ENCODE measurements at regions not wholly inside any gene's neighbourhood (a gene's known extent, or its start where the extent isn't known, plus 50 kb on each side); places are given as distances from the start of the nearest gene placed in this dataset.
"Not testable (repeated sequence)": the region's sequence is repeated elsewhere in the genome, so short reads cannot be mapped to it uniquely, and the experiment has no call there.

DNA sequence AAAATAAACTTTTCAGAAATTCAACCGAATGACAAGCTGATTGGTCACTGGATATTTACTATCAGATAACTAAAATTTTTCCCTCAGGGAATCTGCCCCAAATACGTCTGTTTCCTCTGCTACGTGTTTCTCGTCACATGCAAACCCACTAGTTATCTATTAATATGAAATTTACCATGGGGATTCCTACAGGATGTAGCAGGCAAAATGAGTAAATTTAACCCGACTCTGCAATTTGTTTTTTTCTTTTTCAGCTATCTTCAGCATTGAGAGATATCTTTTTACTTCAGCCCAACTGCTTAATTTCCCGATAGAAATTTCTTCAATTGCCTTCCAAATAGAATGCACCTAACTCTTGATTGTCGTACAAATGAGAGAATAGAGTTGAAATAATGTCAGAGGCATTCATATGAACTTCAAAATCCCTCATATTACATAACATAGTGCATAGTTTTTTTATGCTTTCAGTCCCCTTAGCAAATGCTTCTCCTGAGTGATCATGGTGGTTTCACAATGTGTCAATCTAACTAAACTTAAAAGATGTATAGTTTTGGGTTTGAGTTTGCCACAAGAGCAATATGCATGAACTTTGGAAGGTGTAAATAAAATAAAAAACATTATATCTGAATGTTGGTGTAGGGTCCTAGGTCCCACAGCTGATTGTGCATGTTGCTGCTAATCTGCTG is 913.1 kb upstream of the GRIA3 start:
- H3K4me3 ChIP-seq (ENCODE audit: low read length in 2 of 2): no peak overlapping the region
- no peak overlapping the region for H2AFZ ChIP-seq (ENCODE audit: low read length)
- H4K91ac ChIP-seq (ENCODE audit: low read depth, low read length, poor library complexity): no peak overlapping the region
- no peak overlapping the region for H3K14ac ChIP-seq (ENCODE audit: low read length)
- H3K9ac ChIP-seq (ENCODE audit: low read depth, low read length, poor library complexity): no peak overlapping the region
- no peaks in the 10 kb centered on the region for H3K9me3 ChIP-seq (replicated peaks in 1 of 2; ENCODE audit: control insufficient read depth in 2 of 2, insufficient read depth in 1 of 2, low read depth in 1 of 2, low read length in 2 of 2)
- no peaks in the 10 kb centered on the region for H3K4me1 ChIP-seq (ENCODE audit: control insufficient read depth in 2 of 2, insufficient read depth in 1 of 2, low read depth in 1 of 2, low read length in 2 of 2)
- no peak overlapping the region for H2BK15ac ChIP-seq (ENCODE audit: low read length)
- no peak overlapping the region for H2BK120ac ChIP-seq (ENCODE audit: low read depth, low read length)
- no peak for DNase-seq (ENCODE audit: low spot score)
- H3K79me1 ChIP-seq (ENCODE audit: low read depth, low read length): no peaks in the 10 kb centered on the region
- H3K27ac ChIP-seq (replicated peaks; ENCODE audit: low read length): no peak overlapping the region
- no CpG with 5 or more reads among the region's 7 CpGs for WGBS, 2 donors (ENCODE audit: extremely low coverage in 2 of 2, insufficient read length in 2 of 2, insufficient replicate concordance in 1 of 2)
- H3K23ac ChIP-seq (ENCODE audit: low read depth, low read length, poor library complexity): no peak overlapping the region
- no peak overlapping the region for H2BK5ac ChIP-seq (ENCODE audit: low read length)
- no peak overlapping the region for H3K4me2 ChIP-seq (ENCODE audit: insufficient read depth, low read length, poor library complexity, severe bottlenecking)
- H2BK12ac ChIP-seq (ENCODE audit: low read length): no peak overlapping the region
- H2AK5ac ChIP-seq (ENCODE audit: low read depth, low read length): no peak overlapping the region
- no peak overlapping the region for H3K18ac ChIP-seq (ENCODE audit: low read length)
- H4K8ac ChIP-seq (ENCODE audit: low read depth, low read length): no peak overlapping the region
- H3K36me3 ChIP-seq (replicated peaks in 1 of 2; ENCODE audit: control insufficient read depth in 2 of 2, insufficient read depth in 2 of 2, low read length in 2 of 2): no peaks in the 10 kb centered on the region
- H3K4ac ChIP-seq (ENCODE audit: low read length): no peak overlapping the region
- no peaks in the 10 kb centered on the region for H3K27me3 ChIP-seq (ENCODE audit: control insufficient read depth in 3 of 3, insufficient read depth in 3 of 3, low read depth in 1 of 3, low read length in 3 of 3)

DNA sequence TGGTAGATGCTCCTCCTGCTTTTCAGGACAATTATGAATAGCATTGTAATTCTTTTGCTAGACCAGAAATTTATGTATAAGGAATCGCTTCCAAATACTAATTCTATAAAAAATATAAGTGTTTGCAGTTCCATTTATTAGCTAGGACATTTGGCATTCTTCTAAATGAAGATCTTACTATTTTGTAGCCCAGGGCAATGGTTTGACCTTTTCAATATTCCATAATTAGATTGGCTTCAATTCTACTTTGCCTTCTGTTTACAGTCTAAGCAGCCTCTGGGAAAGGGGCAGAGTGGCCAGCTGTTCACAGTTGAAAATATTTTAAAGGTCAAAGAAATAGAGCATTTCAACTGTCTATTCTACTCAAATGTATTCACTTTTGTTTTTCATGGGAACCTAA is 912.1 kb upstream of the GRIA3 start:
- Histone ChIP-seq H3K9me3 (replicated peaks in 1 of 2; ENCODE audit: control insufficient read depth in 2 of 2, insufficient read depth in 1 of 2, low read depth in 1 of 2, low read length in 2 of 2) (no peaks in the 10 kb centered on the region), H3K27me3 (ENCODE audit: control insufficient read depth in 3 of 3, insufficient read depth in 3 of 3, low read depth in 1 of 3, low read length in 3 of 3) (no peaks in the 10 kb centered on the region), H3K4me3 (ENCODE audit: low read length in 2 of 2) (no peak overlapping the region), H3K18ac (ENCODE audit: low read length) (no peak overlapping the region), H3K36me3 (replicated peaks in 1 of 2; ENCODE audit: control insufficient read depth in 2 of 2, insufficient read depth in 2 of 2, low read length in 2 of 2) (no peaks in the 10 kb centered on the region), H3K79me1 (ENCODE audit: low read depth, low read length) (no peaks in the 10 kb centered on the region), H3K4ac (ENCODE audit: low read length) (no peak overlapping the region), H3K23ac (ENCODE audit: low read depth, low read length, poor library complexity) (no peak overlapping the region), H4K91ac (ENCODE audit: low read depth, low read length, poor library complexity) (no peak overlapping the region), H2AK5ac (ENCODE audit: low read depth, low read length) (no peak overlapping the region), H2BK120ac (ENCODE audit: low read depth, low read length) (no peak overlapping the region), H3K27ac (replicated peaks; ENCODE audit: low read length) (no peak overlapping the region), H2BK15ac (ENCODE audit: low read length) (no peak overlapping the region), H3K4me2 (ENCODE audit: insufficient read depth, low read length, poor library complexity, severe bottlenecking) (no peak overlapping the region), H3K14ac (ENCODE audit: low read length) (no peak overlapping the region), H2AFZ (ENCODE audit: low read length) (no peak overlapping the region), H2BK5ac (ENCODE audit: low read length) (no peak overlapping the region), H4K8ac (ENCODE audit: low read depth, low read length) (no peak overlapping the region), H3K9ac (ENCODE audit: low read depth, low read length, poor library complexity) (no peak overlapping the region), H2BK12ac (ENCODE audit: low read length) (no peak overlapping the region), H3K4me1 (ENCODE audit: control insufficient read depth in 2 of 2, insufficient read depth in 1 of 2, low read depth in 1 of 2, low read length in 2 of 2) (no peaks in the 10 kb centered on the region)
- no peak for DNase-seq (ENCODE audit: low spot score)
- no CpG with 5 or more reads among the region's 1 CpG for WGBS, 2 donors (ENCODE audit: extremely low coverage in 2 of 2, insufficient read length in 2 of 2, insufficient replicate concordance in 1 of 2)

DNA sequence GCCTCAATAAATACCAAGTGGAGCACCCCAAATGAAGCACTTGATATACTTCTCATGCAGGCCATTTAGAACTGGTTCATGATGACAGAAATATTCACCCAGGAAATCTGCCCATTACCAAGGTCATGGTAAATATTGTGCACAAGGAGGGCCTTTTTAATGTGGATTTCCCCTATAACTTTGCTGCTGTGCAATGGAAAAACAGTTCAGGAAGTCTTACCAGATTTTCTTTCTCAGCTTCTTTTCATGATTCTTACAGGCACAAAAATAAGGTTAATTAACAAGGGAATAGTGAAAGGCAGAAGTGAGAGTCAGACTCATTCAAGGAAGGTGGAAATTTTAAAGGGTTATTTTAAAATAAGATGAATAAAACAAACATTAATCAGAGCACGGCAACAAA is 904.3 kb upstream of the GRIA3 start:
- Histone ChIP-seq H2BK120ac (ENCODE audit: low read depth, low read length) (no peak overlapping the region), H3K4me2 (ENCODE audit: insufficient read depth, low read length, poor library complexity, severe bottlenecking) (no peak overlapping the region), H3K9ac (ENCODE audit: low read depth, low read length, poor library complexity) (no peak overlapping the region), H2BK15ac (ENCODE audit: low read length) (no peak overlapping the region), H3K4me1 (ENCODE audit: control insufficient read depth in 2 of 2, insufficient read depth in 1 of 2, low read depth in 1 of 2, low read length in 2 of 2) (no peaks in the 10 kb centered on the region), H3K18ac (ENCODE audit: low read length) (no peak overlapping the region), H4K91ac (ENCODE audit: low read depth, low read length, poor library complexity) (no peak overlapping the region), H3K36me3 (replicated peaks in 1 of 2; ENCODE audit: control insufficient read depth in 2 of 2, insufficient read depth in 2 of 2, low read length in 2 of 2) (no peaks in the 10 kb centered on the region), H3K4me3 (ENCODE audit: low read length in 2 of 2) (no peak overlapping the region), H3K23ac (ENCODE audit: low read depth, low read length, poor library complexity) (no peak overlapping the region), H2AK5ac (ENCODE audit: low read depth, low read length) (no peak overlapping the region), H2BK5ac (ENCODE audit: low read length) (no peak overlapping the region), H2BK12ac (ENCODE audit: low read length) (no peak overlapping the region), H3K27me3 (ENCODE audit: control insufficient read depth in 3 of 3, insufficient read depth in 3 of 3, low read depth in 1 of 3, low read length in 3 of 3) (no peaks in the 10 kb centered on the region), H3K14ac (ENCODE audit: low read length) (no peak overlapping the region), H3K4ac (ENCODE audit: low read length) (no peak overlapping the region), H4K8ac (ENCODE audit: low read depth, low read length) (no peak overlapping the region), H3K79me1 (ENCODE audit: low read depth, low read length) (no peaks in the 10 kb centered on the region), H2AFZ (ENCODE audit: low read length) (no peak overlapping the region), H3K27ac (replicated peaks; ENCODE audit: low read length) (no peak overlapping the region), H3K9me3 (replicated peaks in 1 of 2; ENCODE audit: control insufficient read depth in 2 of 2, insufficient read depth in 1 of 2, low read depth in 1 of 2, low read length in 2 of 2) (no peaks in the 10 kb centered on the region)
- DNase-seq (ENCODE audit: low spot score): no peak
- no CpG with 5 or more reads among the region's 1 CpG for WGBS, 2 donors (ENCODE audit: extremely low coverage in 2 of 2, insufficient read length in 2 of 2, insufficient replicate concordance in 1 of 2)

DNA sequence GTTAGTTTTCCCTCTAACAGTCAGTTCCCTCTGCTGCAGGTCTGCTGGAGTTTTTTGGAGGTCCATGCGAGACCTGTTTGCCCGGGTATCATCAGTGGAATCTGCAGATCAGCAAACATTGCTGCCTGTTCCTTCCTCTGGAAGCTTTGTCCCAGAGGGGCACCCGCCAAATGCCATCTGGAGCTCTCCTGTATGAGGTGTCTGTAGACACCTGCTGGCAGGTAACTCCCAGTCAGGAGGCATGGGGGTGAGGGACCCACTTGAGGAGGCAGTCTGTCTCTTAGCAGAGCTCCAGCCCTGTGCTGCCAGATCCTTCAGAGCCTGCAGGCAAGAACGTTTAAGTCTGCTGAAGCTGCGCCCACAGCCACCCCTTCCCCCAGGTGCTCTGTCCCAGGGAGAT is 884.3 kb upstream of the GRIA3 start:
- not testable (repeated sequence) for H2BK5ac ChIP-seq (ENCODE audit: low read length); H3K4me3 ChIP-seq (ENCODE audit: low read length in 2 of 2); H2BK120ac ChIP-seq (ENCODE audit: low read depth, low read length); H3K23ac ChIP-seq (ENCODE audit: low read depth, low read length, poor library complexity); H3K18ac ChIP-seq (ENCODE audit: low read length); DNase-seq (ENCODE audit: low spot score); H2AFZ ChIP-seq (ENCODE audit: low read length); H3K14ac ChIP-seq (ENCODE audit: low read length); H2BK12ac ChIP-seq (ENCODE audit: low read length); H3K9ac ChIP-seq (ENCODE audit: low read depth, low read length, poor library complexity); H2AK5ac ChIP-seq (ENCODE audit: low read depth, low read length); H3K4ac ChIP-seq (ENCODE audit: low read length); H4K8ac ChIP-seq (ENCODE audit: low read depth, low read length); H3K36me3 ChIP-seq (replicated peaks in 1 of 2; ENCODE audit: control insufficient read depth in 2 of 2, insufficient read depth in 2 of 2, low read length in 2 of 2); H3K27me3 ChIP-seq (ENCODE audit: control insufficient read depth in 3 of 3, insufficient read depth in 3 of 3, low read depth in 1 of 3, low read length in 3 of 3); H3K4me1 ChIP-seq (ENCODE audit: control insufficient read depth in 2 of 2, insufficient read depth in 1 of 2, low read depth in 1 of 2, low read length in 2 of 2); H2BK15ac ChIP-seq (ENCODE audit: low read length); H4K91ac ChIP-seq (ENCODE audit: low read depth, low read length, poor library complexity); H3K79me1 ChIP-seq (ENCODE audit: low read depth, low read length); H3K27ac ChIP-seq (replicated peaks; ENCODE audit: low read length); H3K4me2 ChIP-seq (ENCODE audit: insufficient read depth, low read length, poor library complexity, severe bottlenecking); H3K9me3 ChIP-seq (replicated peaks in 1 of 2; ENCODE audit: control insufficient read depth in 2 of 2, insufficient read depth in 1 of 2, low read depth in 1 of 2, low read length in 2 of 2)
- no CpG with 5 or more reads among the region's 5 CpGs for WGBS, 2 donors (ENCODE audit: extremely low coverage in 2 of 2, insufficient read length in 2 of 2, insufficient replicate concordance in 1 of 2)
